ENCODE measurements at regions not wholly inside any gene's neighbourhood (a gene's known extent, or its start where the extent isn't known, plus 50 kb on each side); places are given as distances from the start of the nearest gene placed in this dataset.

GRCh38 chr9:38158628-38159027, 89.6 kb upstream of the SHB start:
- TF ChIP-seq, protein P1, sequence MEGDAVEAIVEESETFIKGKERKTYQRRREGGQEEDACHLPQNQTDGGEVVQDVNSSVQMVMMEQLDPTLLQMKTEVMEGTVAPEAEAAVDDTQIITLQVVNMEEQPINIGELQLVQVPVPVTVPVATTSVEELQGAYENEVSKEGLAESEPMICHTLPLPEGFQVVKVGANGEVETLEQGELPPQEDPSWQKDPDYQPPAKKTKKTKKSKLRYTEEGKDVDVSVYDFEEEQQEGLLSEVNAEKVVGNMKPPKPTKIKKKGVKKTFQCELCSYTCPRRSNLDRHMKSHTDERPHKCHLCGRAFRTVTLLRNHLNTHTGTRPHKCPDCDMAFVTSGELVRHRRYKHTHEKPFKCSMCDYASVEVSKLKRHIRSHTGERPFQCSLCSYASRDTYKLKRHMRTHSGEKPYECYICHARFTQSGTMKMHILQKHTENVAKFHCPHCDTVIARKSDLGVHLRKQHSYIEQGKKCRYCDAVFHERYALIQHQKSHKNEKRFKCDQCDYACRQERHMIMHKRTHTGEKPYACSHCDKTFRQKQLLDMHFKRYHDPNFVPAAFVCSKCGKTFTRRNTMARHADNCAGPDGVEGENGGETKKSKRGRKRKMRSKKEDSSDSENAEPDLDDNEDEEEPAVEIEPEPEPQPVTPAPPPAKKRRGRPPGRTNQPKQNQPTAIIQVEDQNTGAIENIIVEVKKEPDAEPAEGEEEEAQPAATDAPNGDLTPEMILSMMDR (IDR thresholded peaks at IDR 0.05; ENCODE audit: unreplicated experiment) = no peak
- H3K36me3 Mint-ChIP-seq (ENCODE audit: low read depth, unreplicated experiment) = no peaks in the 10 kb centered on the region
- no peaks in the 10 kb centered on the region for H3K9me3 Mint-ChIP-seq (ENCODE audit: unreplicated experiment)
- peaks cover 5% of the 10 kb centered on the region for H3K4me1 Mint-ChIP-seq (ENCODE audit: unreplicated experiment)
- H3K27ac Mint-ChIP-seq (ENCODE audit: unreplicated experiment) = no peak overlapping the region
- H3K4me3 Mint-ChIP-seq (ENCODE audit: unreplicated experiment) = no peak overlapping the region
- no peak for DNase-seq (ENCODE audit: low spot score)
- peaks cover 3% of the 10 kb centered on the region for H3K27me3 Mint-ChIP-seq (ENCODE audit: unreplicated experiment)

DNA sequence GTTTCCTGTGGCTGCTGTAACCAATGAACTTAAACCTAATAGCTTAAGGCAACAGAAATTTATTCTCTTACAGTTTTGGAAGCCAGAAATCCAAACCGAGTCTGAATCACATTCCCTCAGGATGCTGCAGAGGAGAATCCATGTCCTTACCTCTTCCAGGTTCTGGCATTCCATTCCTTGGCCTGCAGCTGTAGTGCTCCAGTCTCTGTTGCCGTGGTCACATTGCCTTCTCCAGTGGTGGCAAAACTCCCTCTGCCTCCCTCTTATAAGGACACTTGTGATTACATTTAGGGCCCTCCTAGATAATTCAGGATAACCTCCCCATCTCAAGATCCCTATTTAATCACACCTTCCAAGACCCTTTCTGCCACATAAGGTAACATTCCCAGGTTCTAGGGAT, 88.7 kb upstream of the SHB start:
- no peaks in the 10 kb centered on the region for H3K36me3 Mint-ChIP-seq (ENCODE audit: low read depth, unreplicated experiment)
- no peak for DNase-seq (ENCODE audit: low spot score)
- TF ChIP-seq, protein P1 (IDR thresholded peaks at IDR 0.05; ENCODE audit: unreplicated experiment) = no peak
- H3K27me3 Mint-ChIP-seq (ENCODE audit: unreplicated experiment) = peaks cover 3% of the 10 kb centered on the region
- H3K27ac Mint-ChIP-seq (ENCODE audit: unreplicated experiment) = no peak overlapping the region
- H3K4me1 Mint-ChIP-seq (ENCODE audit: unreplicated experiment) = peaks cover 5% of the 10 kb centered on the region
- H3K4me3 Mint-ChIP-seq (ENCODE audit: unreplicated experiment) = no peak overlapping the region
- no peaks in the 10 kb centered on the region for H3K9me3 Mint-ChIP-seq (ENCODE audit: unreplicated experiment)

DNA sequence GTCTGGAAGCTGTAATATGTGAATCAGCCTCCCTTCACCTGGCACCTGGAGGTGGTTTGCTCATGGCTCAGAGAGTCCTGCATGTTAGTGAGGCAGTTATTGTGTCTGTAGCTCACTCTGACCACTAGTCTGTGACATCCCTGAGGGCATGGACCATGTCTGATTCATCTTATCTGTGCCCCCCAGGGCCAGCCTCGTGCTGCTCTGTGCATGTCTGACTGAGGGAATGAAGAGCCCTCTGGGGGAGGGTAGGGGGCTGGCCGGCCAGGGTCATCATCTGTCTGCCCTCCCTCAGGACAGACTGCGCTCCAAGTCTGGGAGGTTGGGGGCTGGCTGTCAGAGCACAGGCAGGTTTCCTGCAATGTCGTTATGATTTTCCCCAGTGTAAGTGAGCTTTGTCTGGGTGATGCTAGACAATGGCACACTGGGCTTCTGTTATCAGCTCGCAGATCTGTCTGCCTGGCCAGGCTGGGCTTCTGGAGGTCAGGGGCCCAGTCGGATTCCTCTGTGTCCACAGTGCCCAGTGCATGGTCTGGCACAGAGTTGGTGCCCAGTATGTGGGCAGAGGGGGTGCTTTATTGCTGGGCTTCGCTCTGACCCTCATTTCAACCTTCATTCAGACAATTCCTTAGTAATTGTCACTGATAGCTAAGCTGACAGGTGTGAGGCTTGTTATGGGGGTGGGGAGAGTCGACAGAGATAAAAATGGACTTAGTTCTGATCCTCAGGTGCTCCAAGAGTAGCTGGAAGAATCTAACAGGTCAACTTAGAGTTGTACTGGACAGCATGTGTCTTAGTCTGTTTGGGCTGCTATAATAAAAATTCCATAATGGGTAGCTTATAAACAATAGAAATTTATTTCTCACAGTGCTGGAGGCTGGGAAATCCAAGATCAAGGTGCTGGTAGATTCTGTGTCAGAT, 85.7 kb upstream of the SHB start:
- H3K27me3 Mint-ChIP-seq (ENCODE audit: unreplicated experiment) = peaks cover 3% of the 10 kb centered on the region
- H3K27ac Mint-ChIP-seq (ENCODE audit: unreplicated experiment) = no peak overlapping the region
- no peaks in the 10 kb centered on the region for H3K4me1 Mint-ChIP-seq (ENCODE audit: unreplicated experiment)
- TF ChIP-seq, protein P1 (IDR thresholded peaks at IDR 0.05; ENCODE audit: unreplicated experiment) = no peak
- H3K36me3 Mint-ChIP-seq (ENCODE audit: low read depth, unreplicated experiment) = no peaks in the 10 kb centered on the region
- DNase-seq (ENCODE audit: low spot score) = no peak
- H3K9me3 Mint-ChIP-seq (ENCODE audit: unreplicated experiment) = no peaks in the 10 kb centered on the region
- no peak overlapping the region for H3K4me3 Mint-ChIP-seq (ENCODE audit: unreplicated experiment)

GRCh38 chr9:38153910-38154291, 84.9 kb upstream of the SHB start:
- Mint-ChIP-seq H3K4me3 (ENCODE audit: unreplicated experiment) (no peak overlapping the region), H3K9me3 (ENCODE audit: unreplicated experiment) (no peaks in the 10 kb centered on the region), H3K27me3 (ENCODE audit: unreplicated experiment) (no peaks in the 10 kb centered on the region), H3K4me1 (ENCODE audit: unreplicated experiment) (peaks cover 4% of the 10 kb centered on the region), H3K36me3 (ENCODE audit: low read depth, unreplicated experiment) (no peaks in the 10 kb centered on the region), H3K27ac (ENCODE audit: unreplicated experiment) (no peak overlapping the region)
- no peak for DNase-seq (ENCODE audit: low spot score)
- TF ChIP-seq, protein P1 (IDR thresholded peaks at IDR 0.05; ENCODE audit: unreplicated experiment) = no peak

DNA sequence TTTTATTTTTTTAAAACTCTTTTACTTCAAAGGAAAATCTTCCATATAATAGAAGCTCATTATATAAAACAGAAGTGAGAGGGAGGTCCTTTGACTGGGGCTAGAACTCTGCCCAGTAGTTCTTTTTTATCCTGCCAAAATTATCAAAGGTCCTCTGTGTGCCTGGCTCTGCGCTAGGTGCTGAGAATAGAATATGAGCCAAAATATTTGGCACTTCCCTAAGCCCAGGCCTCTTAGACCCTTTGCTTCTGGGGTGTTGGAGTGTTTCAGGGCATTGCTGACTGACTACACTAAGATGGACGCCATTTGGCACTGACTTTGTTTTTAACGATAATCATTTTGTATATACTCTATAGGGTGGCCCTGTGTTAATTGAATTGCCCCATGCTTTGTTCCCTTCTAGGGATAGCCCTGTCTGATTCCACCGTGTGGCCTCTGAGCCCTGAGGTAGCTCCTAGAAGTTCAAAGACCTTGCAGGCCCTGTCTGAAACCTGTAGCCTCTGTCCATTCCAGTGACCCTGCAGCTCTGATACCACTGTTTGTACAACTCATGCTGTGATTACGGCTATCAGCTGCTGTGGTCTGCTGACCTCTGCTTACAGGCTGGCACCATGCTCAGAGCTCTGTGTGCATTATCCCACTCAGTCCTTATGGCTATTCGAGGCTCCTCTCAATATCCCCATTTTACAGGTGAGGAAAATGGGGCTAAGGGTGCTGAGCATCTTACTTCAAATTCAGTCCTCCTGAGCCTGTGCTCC, 84.3 kb upstream of the SHB start:
- no peak for DNase-seq (ENCODE audit: low spot score)
- Mint-ChIP-seq H3K4me3 (ENCODE audit: unreplicated experiment) (no peak overlapping the region), H3K27ac (ENCODE audit: unreplicated experiment) (no peak overlapping the region), H3K4me1 (ENCODE audit: unreplicated experiment) (peaks cover 4% of the 10 kb centered on the region), H3K36me3 (ENCODE audit: low read depth, unreplicated experiment) (no peaks in the 10 kb centered on the region), H3K27me3 (ENCODE audit: unreplicated experiment) (no peaks in the 10 kb centered on the region), H3K9me3 (ENCODE audit: unreplicated experiment) (no peaks in the 10 kb centered on the region)
- TF ChIP-seq, protein P1 (IDR thresholded peaks at IDR 0.05; ENCODE audit: unreplicated experiment) = no peak
